GM23338 (cell line): ENCODE measurements at regions not wholly inside any gene's neighbourhood (a gene's known extent, or its start where the extent isn't known, plus 50 kb on each side); places are given as distances from the start of the nearest gene placed in this dataset.

Experiments
- ATAC-seq: fragments of 200-7000 bp; cut with Tn5 transposase; 3 replicates; pipeline ENCODE4 v1.9.1; 2020
- DNase-seq: peaks from one replicate; pipeline ENCODE4 v3.0.0-alpha.2; 2015; ENCODE audit warnings: low spot score
- H2AFZ ChIP-seq: fragments of 200-600 bp; sonication (generic); 2 replicates; pipeline ENCODE4 v1.8.0; 2016; ENCODE audit warnings: antibody characterized with exemption, mild to moderate bottlenecking, moderate library complexity
- H3F3A ChIP-seq: fragments of 200-600 bp; sonication (generic); replicated peaks from 2 replicates; pipeline ENCODE4 v1.8.0; 2017; ENCODE audit warnings: antibody characterized with exemption, mixed run types, low read depth
- H3K27ac ChIP-seq: fragments of 200-600 bp; sonication (generic); 2 replicates; pipeline ENCODE4 v1.6.1; 2016; ENCODE audit warnings: low read depth
- H3K27me3 ChIP-seq: fragments of 200-600 bp; sonication (generic); 2 replicates; pipeline ENCODE4 v1.8.0; 2016; ENCODE audit warnings: mild to moderate bottlenecking, mixed run types, moderate library complexity; ENCODE audit not compliant: insufficient read depth
- H3K36me3 ChIP-seq: fragments of 200-600 bp; sonication (generic); 2 replicates; pipeline ENCODE4 v1.8.0; 2016; ENCODE audit warnings: mild to moderate bottlenecking; ENCODE audit not compliant: insufficient read depth
- H3K4me1 ChIP-seq: fragments of 200-600 bp; sonication (generic); 2 replicates; pipeline ENCODE4 v1.8.0; 2016; ENCODE audit warnings: mild to moderate bottlenecking, moderate library complexity; ENCODE audit not compliant: insufficient read depth
- H3K4me2 ChIP-seq: fragments of 200-600 bp; sonication (generic); 2 replicates; pipeline ENCODE4 v1.7.1; 2017; ENCODE audit warnings: mixed run types
- H3K4me3 ChIP-seq: fragments of 200-600 bp; sonication (generic); 2 replicates; pipeline ENCODE4 v1.6.1; 2016; ENCODE audit warnings: mixed run types
- H3K79me2 ChIP-seq: fragments of 200-600 bp; sonication (generic); replicated peaks from 2 replicates; pipeline ENCODE4 v1.8.0; 2017; ENCODE audit warnings: mild to moderate bottlenecking; ENCODE audit not compliant: insufficient read depth
- H3K9me2 ChIP-seq: fragments of 200-600 bp; sonication (generic); 2 replicates; pipeline ENCODE4 v1.8.0; 2017; ENCODE audit not compliant: insufficient read depth
- H4K20me1 ChIP-seq: fragments of 200-600 bp; sonication (generic); replicated peaks from 2 replicates; pipeline ENCODE4 v1.8.0; 2017; ENCODE audit warnings: mild to moderate bottlenecking; ENCODE audit not compliant: insufficient read depth
- H3K27ac Mint-ChIP-seq: 2 replicates; pipeline ENCODE4 v1.8.0; 2020; ENCODE audit warnings: inconsistent platforms, mild to moderate bottlenecking, moderate library complexity, mixed read lengths
- H3K27me3 Mint-ChIP-seq: 3 replicates; pipeline ENCODE4 v1.8.0; 2022; ENCODE audit warnings: low read depth, mild to moderate bottlenecking, moderate library complexity, mixed read lengths, inconsistent platforms; ENCODE audit not compliant: insufficient read depth, poor library complexity
- H3K36me3 Mint-ChIP-seq: 3 replicates; pipeline ENCODE4 v1.8.0; 2021; ENCODE audit warnings: low read depth, mild to moderate bottlenecking, inconsistent platforms, moderate library complexity, mixed read lengths
- H3K4me1 Mint-ChIP-seq: 3 replicates; pipeline ENCODE4 v1.8.0; 2020; ENCODE audit warnings: mild to moderate bottlenecking, inconsistent platforms, mixed read lengths
- H3K4me3 Mint-ChIP-seq: 3 replicates; pipeline ENCODE4 v1.8.0; 2021; ENCODE audit warnings: moderate library complexity, mild to moderate bottlenecking, inconsistent platforms, mixed read lengths
- H3K9me3 Mint-ChIP-seq: 3 replicates; pipeline ENCODE4 v1.8.0; 2020; ENCODE audit warnings: moderate library complexity, mild to moderate bottlenecking, inconsistent platforms, mixed read lengths
- EZH2phosphoT487 ChIP-seq: fragments of 200-600 bp; sonication (generic); IDR thresholded peaks from one replicate; pipeline ENCODE4 v1.8.1; 2018; ENCODE audit warnings: antibody characterized with exemption; ENCODE audit not compliant: unreplicated experiment
- POLR2AphosphoS5 ChIP-seq: IDR thresholded peaks from 2 replicates; pipeline ENCODE4 v1.6.1; 2016; ENCODE audit warnings: antibody characterized with exemption, low read depth
- ZNF114 ChIP-seq: fragments of 250-450 bp; sonication (Bioruptor Pico); IDR thresholded peaks from 2 replicates; pipeline ENCODE4 v1.5.0; 2020; ENCODE audit warnings: mild to moderate bottlenecking, moderate library complexity
- ZNF331 ChIP-seq: fragments of 250-450 bp; sonication (Bioruptor Pico); IDR thresholded peaks from 2 replicates; pipeline ENCODE4 v1.5.0; 2020; ENCODE audit warnings: low read depth, mild to moderate bottlenecking, moderate library complexity
- ZNF462 ChIP-seq: fragments of 250-450 bp; sonication (Bioruptor Pico); IDR thresholded peaks from 2 replicates; pipeline ENCODE4 v1.5.0; 2020; ENCODE audit warnings: mild to moderate bottlenecking, moderate library complexity

- TF ChIP-seq ZNF462 (CRISPR knock-in tag) (no peak), ZNF331 (CRISPR knock-in tag) (no peak), POLR2AphosphoS5 (no peak)
Measured at GRCh38 chr16:85398050-85398451, 215.1 kb upstream of the GSE1 start (continued).

- peaks cover 22% of the 10 kb centered on the region; the same call in 1 of the 2 replicates for H3K4me1 ChIP-seq
- no peaks in the 10 kb centered on the region for H3K27me3 ChIP-seq
- peaks cover 9% of the 10 kb centered on the region; the same call in 1 of the 2 replicates for H3F3A ChIP-seq
- H3K9me2 ChIP-seq, result no peaks in the 10 kb centered on the region
- DNase-seq (no peak), ATAC-seq (no peak)
- H4K20me1 ChIP-seq, result peaks cover 4% of the 10 kb centered on the region
- no peak overlapping the region for H2AFZ ChIP-seq
- Mint-ChIP-seq H3K4me3 (no peak overlapping the region), H3K4me1 (peaks cover 56% of the 10 kb centered on the region), H3K9me3 (no peaks in the 10 kb centered on the region; the same call in 2 of the 3 replicates), H3K27me3 (peaks cover 19% of the 10 kb centered on the region), H3K27ac (no peak overlapping the region), H3K36me3 (no peaks in the 10 kb centered on the region)
- H3K27ac ChIP-seq, result no peak overlapping the region
- no peak overlapping the region for H3K4me3 ChIP-seq
- H3K4me2 ChIP-seq, result no peak overlapping the region
- no peaks in the 10 kb centered on the region for H3K36me3 ChIP-seq
- no peaks in the 10 kb centered on the region for H3K79me2 ChIP-seq
- no peak for TF ChIP-seq ZNF114
- no peak for TF ChIP-seq EZH2phosphoT487
Measured at GRCh38 chr16:85398688-85399582, 214.2 kb upstream of the GSE1 start.
